ENCODE measurements at regions not wholly inside any gene's neighbourhood (a gene's known extent, or its start where the extent isn't known, plus 50 kb on each side); places are given as distances from the start of the nearest gene placed in this dataset.

DNA sequence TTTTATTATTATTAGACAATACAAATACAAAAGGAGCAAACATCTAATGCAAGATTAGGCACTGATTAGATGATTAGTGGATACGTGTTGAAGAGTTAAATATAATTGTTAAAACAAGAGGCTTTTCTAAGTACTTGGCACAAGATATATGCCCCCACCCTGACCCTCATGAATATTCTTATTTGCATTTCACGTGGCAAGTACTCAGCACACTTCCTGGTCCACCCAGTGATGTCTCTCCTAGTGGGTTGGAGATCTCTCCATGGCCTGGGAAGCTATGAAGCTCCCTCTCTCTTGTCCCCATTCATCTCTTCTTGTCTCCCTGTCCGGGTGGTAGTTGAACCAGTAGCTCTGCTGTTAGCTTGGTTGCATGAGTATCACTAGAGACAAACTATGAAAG is 375.3 kb downstream of the ADRA2A start:
- TF ChIP-seq, protein P1, sequence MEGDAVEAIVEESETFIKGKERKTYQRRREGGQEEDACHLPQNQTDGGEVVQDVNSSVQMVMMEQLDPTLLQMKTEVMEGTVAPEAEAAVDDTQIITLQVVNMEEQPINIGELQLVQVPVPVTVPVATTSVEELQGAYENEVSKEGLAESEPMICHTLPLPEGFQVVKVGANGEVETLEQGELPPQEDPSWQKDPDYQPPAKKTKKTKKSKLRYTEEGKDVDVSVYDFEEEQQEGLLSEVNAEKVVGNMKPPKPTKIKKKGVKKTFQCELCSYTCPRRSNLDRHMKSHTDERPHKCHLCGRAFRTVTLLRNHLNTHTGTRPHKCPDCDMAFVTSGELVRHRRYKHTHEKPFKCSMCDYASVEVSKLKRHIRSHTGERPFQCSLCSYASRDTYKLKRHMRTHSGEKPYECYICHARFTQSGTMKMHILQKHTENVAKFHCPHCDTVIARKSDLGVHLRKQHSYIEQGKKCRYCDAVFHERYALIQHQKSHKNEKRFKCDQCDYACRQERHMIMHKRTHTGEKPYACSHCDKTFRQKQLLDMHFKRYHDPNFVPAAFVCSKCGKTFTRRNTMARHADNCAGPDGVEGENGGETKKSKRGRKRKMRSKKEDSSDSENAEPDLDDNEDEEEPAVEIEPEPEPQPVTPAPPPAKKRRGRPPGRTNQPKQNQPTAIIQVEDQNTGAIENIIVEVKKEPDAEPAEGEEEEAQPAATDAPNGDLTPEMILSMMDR (IDR thresholded peaks at IDR 0.05), result no peak
- no peak for TF ChIP-seq POLR2A (IDR thresholded peaks at IDR 0.05)
